SH-SY5Y (cell line): ENCODE measurements at regions not wholly inside any gene's neighbourhood (a gene's known extent, or its start where the extent isn't known, plus 50 kb on each side); places are given as distances from the start of the nearest gene placed in this dataset.

Source experiments
- GATA2 ChIP-seq: IDR thresholded peaks from 2 replicates; pipeline ENCODE4 v1.6.1; 2011; ENCODE audit warnings: mild to moderate bottlenecking, low read depth, low read length
- GATA3 ChIP-seq: IDR thresholded peaks from 2 replicates; pipeline ENCODE4 v1.6.1; 2011; ENCODE audit warnings: low read depth, mild to moderate bottlenecking, low read length, moderate library complexity

DNA sequence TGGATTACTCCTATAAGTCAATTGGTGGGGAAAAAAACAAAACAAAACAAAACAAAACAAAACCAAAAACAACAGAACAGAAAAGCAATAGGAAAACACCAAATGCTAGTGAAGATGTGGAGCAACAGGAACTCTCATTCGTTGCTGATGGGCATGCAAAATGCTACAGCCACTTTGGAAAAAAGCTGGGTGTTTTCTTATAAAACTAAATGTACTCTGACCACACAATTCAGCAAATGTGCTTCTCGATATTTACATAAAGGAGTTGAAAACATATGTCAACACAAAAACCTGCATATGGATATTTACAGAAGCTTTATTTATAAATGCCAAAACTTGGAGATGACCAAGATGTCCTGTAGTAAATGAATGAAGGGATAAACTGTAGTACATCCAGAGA, 703.6 kb upstream of the FAM241A start:
- TF ChIP-seq GATA2, result no peak
- TF ChIP-seq GATA3, result no peak

DNA sequence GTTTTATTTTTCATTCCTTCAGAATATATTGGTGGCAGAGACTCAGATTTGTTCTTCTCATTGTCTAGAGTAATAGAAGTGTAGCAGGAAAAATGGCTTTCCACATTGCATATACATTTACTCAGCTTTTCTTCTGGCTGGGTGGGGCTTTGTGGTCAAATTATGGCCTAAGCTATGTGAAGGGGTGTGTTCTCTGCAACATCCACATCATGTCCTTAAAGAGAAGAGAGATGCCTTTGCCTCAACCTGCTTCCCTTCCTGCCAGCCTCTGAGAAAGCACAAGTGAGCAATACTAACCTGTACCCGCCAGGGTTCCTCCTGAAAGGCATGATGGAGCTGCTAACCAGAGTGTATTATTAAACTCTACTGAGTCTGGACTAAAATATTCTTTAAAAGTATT, 695.6 kb upstream of the FAM241A start:
- TF ChIP-seq GATA2 (no peak), GATA3 (no peak)

DNA sequence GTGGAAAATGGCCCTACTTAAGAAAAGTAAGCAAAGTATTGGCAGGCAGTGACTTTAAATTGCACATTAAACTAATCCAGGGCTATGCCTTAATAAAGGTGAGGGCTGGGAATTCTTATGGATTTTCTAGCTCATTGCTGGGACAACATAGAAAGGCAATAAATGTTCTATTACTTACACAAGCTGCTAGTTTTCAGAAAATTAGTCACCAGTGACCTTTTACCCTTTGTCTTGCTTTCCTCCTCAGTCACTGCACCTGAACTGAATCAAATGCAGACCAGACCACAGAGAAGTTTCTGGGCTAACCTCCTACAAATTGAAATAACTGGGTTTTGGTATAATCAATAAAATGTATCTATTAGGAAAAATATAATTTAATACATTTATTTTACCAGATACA, 694.4 kb upstream of the FAM241A start:
- no peak for TF ChIP-seq GATA2
- no peak for TF ChIP-seq GATA3

DNA sequence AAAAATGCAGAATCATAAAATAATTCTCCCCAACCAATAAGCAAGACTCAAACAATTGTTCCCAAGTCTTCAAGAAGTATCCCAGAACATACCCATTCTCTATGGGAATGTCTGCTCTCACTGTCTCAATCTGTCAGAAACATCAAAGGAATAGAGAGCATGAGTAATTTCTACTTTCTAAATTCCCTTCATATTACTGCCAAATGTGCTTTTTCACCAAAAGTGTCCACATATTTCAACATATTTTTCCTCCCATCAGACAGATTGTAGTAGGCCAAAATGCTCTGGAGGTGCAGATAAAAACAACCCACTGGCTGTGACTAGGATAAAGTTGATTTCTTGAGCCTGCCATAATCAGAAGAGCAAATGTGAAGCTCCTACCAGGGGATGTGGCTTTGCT, 692.0 kb upstream of the FAM241A start:
- TF ChIP-seq GATA2 (no peak), GATA3 (no peak)

DNA sequence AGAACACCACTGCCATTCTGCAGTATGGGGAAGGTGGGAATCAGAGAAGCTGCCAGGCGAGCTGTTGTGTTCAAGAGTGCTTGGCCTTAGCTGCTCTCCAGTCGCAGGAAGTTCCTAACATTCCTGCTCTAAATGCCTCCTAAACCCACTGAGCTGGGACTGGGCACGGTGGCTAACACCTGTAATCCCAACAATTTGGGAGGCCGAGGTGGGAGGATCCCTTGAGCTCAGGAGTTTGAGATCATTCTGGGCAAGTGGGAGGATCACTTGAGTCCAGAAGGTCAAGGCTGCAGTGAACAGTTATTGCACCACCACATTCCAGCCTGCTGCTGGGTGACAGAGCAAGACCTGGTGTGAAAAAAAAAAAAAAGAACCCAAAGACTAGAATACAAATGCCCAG, 690.3 kb upstream of the FAM241A start:
- TF ChIP-seq GATA3 (no peak), GATA2 (no peak)

DNA sequence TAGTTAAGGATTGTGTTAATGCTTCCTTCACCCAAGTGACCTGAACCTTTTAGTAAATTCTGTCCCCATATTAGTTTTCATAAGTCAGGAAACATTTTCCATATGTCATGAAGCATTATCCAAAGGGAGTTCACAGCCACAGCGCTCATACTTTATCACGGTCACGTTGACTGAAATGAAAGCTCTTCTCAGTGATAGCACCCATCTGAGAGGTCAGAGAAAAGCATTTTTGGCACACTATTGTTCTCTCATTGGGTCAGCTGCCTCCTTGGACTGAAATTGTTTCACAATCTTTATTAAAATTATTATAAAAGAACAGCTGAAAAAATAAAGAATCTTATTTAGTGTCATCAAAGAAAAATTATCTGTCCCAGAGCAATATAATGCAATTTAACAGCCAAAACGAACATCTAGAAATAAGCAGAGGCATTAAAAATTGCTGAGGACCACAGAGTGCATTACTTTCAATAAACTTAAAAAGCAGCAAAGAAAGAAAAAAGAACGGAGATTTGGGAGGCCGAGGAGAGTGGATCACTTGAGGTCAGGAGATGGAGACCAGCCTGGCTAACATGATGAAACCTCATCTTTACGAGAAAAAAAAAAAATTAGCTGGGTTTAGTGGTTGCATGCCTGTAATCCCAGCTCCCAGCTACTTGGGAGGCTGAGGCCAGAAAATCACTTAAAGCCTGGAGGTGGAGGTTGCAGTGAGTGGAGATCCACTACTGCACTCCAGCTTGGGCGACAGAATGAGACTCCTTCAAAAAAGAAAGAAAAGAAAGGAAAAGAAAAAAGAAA, 680.8 kb upstream of the FAM241A start:
- TF ChIP-seq GATA2, result no peak
- no peak for TF ChIP-seq GATA3

DNA sequence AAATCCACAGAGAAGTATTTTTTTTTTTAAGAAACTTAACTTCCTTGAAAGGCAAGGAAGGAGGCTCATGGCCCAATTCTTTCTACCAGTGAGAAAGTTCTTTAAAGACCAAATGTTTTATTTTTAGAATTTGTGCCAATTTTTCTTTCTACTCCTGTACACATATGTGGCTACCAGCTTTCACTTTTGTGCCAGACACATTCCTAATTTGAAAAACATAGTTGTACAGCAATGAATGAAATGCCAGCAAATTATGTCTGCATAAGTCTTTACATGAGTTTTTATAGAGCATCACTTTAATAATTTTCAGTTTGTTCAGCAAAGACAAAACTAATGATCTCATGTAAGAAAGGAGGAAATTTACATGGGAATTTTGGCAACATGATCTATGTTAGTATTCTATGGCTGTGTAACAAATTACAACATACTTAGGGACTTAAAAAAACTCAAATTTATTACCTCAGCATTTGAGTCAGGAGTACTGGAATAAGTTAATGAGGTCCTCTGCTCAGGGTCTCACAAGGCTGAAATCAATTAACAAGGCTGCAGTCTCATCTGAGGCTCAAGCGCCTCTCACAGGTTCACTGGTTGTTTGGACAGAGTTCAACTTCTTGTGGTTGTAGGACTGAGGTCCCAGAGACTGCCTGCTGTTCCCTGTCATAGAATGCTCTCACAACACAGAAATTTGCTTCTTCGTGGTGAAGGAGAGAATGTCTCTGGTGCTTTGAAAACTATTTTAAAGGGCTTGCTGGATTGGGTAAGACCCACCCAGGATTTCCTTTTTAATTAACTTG, 678.2 kb upstream of the FAM241A start:
- TF ChIP-seq GATA3 (no peak), GATA2 (no peak)

DNA sequence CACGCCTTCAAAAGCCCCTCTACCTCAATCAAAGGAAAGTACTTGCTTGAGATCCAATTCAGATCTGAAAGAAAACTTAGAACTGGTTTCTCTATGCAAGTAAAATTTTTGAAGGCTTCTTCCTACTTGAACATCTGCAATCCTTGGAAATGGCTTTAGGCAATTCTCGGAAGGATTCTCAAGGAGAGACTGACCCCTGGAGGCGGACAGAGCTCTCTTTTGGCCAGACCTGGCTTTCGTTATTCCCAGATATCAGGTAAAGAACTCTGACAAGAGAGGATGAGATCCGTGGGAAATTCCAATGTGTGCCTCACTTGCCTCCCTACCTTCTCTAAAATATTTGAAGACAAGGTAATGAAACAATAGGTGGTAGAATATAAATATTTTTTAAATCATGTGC, 670.3 kb upstream of the FAM241A start:
- TF ChIP-seq GATA3 (no peak), GATA2 (no peak)

DNA sequence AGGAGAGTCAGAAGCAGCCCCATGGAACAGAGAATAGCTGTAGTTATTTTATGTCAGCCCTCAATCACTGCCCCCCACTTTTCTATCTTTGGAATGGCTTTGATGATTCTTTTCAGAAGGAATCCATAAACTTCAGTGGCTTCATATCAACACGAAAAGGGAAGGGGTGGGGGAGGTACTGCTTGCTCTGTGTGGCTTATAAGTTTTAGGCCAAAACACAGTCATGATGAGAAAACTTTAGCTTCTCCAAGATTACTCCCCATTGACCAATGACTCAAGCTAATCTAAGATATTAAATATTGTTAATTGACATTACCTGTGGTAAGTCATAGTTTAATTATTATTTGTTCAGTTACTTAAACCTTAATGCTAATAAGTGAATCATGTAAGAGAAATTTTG, 669.6 kb upstream of the FAM241A start:
- TF ChIP-seq GATA2, result no peak
- TF ChIP-seq GATA3, result no peak

DNA sequence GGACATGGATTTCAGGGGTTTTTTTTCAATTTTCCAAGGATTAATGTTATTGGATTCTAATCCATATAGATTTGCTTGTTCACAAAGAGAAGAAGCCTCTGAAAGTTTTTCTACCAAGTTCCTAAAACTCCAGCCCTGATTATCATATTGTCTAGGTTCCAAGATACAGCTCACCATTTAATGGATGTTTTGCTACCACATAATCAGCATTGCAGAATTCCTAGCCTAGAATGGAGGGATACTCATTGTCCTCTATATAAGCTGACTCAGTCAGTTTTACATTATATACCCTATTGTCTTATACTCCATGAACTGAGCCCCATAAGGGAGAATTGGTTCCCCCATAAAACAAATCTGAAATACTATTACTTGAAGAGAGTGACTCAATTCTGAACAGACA, 664.7 kb upstream of the FAM241A start:
- TF ChIP-seq GATA3 (no peak), GATA2 (no peak)

DNA sequence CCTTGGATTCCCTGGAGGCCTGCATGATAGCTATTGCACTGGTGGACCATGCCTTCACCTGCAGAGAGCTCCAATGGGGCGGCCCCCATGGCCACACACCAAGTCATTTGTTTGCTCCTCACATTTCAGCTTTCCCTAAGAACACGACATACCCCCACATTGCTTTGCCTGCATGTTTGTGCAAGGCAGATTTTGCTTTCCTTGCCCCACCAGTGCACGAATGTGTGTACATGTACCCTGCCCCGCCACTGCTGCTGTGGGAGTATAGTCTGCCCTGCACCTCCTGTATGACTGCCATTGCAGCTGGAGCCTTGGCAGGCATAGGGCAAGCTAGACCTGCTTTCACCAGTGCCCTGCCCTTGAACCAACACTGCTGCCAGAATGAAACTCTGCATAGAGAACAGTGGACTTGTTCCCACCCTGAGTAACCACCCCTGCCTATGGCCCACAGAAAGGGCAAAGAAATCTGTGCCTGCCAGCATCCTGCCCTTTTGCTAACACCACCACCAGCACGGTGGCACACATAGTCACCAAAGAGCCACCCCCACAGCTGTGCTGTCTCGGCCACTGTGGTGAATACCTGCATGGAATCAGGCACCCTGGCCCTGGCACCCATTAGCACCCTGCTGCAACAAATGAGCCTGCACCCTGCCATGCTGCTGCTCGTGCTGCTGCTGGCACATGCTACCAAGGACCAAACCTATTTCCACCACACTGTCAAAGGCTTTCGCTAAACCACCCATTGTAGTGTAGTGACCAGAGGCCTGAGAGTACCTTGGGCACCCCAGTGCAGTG, 661.7 kb upstream of the FAM241A start:
- TF ChIP-seq GATA2, result no peak

DNA sequence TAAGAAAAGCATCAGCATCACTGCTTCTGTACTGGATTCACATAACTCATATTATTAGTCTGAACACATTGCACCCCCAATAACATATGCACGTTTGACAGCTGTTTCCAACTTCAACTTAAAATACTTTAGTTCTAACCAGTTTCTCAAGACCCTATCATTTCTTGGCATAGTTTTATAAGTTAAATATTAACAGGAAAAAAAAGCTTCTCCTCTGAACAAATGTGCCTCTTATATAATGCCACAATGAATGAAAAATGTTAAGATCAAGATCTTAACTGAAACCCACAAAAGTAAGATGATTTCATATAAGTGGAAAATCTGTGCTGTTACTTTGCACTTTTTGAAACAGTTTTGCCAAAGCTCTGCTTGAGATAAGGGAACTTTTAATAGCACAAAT, 652.8 kb upstream of the FAM241A start:
- TF ChIP-seq GATA3, result no peak
- no peak for TF ChIP-seq GATA2

DNA sequence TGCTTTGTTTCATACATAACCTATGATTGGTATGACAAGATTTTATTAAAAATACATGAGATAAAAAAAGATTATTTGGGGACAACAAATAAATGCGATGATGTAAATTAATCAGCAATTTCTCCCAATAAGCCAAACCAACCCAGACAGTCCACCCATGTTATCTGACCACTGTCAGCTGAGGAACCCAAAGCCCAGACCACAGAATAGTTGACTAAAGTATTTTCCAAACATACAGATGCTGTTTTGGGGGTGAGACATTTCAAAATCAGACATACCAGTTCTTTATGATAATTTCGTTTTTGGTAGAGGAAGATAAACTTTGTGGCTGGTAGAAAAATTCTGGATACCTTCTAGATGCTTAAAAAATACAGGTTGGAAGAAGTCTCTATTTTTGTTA, 650.8 kb upstream of the FAM241A start:
- TF ChIP-seq GATA3 (no peak), GATA2 (no peak)

DNA sequence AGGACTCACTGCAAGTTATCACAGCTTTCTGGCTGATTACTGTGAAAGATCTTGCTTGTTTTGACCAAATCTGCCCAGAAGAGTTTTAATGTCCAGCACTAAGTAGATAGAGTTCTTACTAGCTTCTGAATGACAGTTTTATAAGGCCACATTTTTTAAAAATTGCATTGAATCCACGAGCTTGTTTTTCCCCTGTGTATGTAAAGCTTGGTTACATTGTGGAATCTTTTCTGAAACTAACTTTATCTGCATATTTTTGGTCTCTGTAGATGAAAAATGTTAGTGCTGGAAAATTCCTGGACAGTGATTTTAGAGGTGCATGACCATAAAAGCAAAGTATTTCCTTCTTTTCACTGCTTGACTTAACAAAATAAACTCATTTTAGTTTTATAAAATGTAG, 650.3 kb upstream of the FAM241A start:
- no peak for TF ChIP-seq GATA3
- TF ChIP-seq GATA2, result no peak

DNA sequence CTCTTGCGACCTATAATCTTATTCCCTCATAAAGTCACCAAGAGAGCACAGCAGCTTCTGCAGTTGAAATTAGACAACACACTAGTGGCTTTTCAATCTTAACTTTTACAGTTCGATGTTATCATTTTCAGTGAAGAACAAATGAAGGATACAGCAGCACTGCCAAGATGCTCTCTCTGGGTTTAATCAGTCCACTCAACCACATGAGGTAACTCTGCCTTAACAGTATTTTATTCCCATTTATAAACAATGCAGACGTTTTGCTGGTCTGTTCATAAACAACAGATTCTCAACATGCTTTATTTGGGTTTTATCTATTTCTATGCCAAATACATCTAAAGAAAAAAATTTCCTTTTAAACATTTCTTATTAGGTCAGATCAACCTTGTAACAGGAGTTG, 646.0 kb upstream of the FAM241A start:
- TF ChIP-seq GATA3 (no peak), GATA2 (no peak)
